ENCODE measurements at regions not wholly inside any gene's neighbourhood (a gene's known extent, or its start where the extent isn't known, plus 50 kb on each side); places are given as distances from the start of the nearest gene placed in this dataset.

DNA sequence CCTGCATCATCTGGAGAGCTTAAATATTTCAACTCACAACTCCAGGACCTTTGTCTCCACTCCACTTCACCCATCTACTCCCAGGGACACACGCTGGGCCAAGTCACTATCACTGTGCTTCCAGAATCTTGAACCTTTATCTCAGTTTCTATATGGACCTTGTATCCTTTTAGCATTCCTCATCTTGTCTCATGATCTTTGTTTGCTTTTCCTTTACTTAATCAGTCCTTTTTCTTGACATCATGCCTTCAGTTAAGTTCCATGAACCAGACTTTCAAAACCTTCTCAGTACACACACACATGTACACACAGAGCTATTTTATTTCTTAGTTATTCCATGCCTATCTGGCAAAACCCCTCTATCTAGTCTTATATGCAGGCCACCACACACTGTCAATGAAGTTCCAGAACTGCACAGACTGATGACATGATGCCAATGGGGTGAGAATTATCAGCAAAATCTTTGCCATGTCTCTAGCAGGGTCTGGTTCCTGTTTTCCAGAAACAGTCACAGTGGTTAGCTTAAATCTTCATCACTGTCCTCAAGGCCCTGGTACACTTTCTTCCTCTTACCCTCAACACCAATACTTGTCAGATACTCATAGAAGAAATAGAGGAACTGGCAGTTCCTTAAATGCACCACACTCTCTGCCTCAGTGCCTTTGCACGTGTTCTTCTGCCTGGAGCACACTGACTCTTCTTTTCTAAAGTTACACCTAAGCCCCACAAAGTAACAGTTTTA, 77.6 kb upstream of the STARD13 start:
- TF ChIP-seq EP300 (conservative IDR thresholded peaks at IDR 0.05; ENCODE audit: poor library complexity, severe bottlenecking) = no peak
- no peak for TF ChIP-seq EZH2 (IDR thresholded peaks at IDR 0.05; ENCODE audit: borderline replicate concordance, insufficient read depth, low read length, poor library complexity, severe bottlenecking)
- no peak for TF ChIP-seq RAD21 (conservative IDR thresholded peaks at IDR 0.05)
- TF ChIP-seq TAF1 (IDR thresholded peaks at IDR 0.05; ENCODE audit: low read depth) = no peak
- TF ChIP-seq SMC3 (conservative IDR thresholded peaks at IDR 0.05; ENCODE audit: poor library complexity) = no peak
- TF ChIP-seq, protein P1, sequence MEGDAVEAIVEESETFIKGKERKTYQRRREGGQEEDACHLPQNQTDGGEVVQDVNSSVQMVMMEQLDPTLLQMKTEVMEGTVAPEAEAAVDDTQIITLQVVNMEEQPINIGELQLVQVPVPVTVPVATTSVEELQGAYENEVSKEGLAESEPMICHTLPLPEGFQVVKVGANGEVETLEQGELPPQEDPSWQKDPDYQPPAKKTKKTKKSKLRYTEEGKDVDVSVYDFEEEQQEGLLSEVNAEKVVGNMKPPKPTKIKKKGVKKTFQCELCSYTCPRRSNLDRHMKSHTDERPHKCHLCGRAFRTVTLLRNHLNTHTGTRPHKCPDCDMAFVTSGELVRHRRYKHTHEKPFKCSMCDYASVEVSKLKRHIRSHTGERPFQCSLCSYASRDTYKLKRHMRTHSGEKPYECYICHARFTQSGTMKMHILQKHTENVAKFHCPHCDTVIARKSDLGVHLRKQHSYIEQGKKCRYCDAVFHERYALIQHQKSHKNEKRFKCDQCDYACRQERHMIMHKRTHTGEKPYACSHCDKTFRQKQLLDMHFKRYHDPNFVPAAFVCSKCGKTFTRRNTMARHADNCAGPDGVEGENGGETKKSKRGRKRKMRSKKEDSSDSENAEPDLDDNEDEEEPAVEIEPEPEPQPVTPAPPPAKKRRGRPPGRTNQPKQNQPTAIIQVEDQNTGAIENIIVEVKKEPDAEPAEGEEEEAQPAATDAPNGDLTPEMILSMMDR (IDR thresholded peaks at IDR 0.05; ENCODE audit: poor library complexity, severe bottlenecking) = no peak
- TF ChIP-seq MXI1 (conservative IDR thresholded peaks at IDR 0.05; ENCODE audit: poor library complexity, severe bottlenecking) = no peak
- no peak for TF ChIP-seq POLR2AphosphoS5 (IDR thresholded peaks at IDR 0.05)
- TF ChIP-seq, protein P2, sequence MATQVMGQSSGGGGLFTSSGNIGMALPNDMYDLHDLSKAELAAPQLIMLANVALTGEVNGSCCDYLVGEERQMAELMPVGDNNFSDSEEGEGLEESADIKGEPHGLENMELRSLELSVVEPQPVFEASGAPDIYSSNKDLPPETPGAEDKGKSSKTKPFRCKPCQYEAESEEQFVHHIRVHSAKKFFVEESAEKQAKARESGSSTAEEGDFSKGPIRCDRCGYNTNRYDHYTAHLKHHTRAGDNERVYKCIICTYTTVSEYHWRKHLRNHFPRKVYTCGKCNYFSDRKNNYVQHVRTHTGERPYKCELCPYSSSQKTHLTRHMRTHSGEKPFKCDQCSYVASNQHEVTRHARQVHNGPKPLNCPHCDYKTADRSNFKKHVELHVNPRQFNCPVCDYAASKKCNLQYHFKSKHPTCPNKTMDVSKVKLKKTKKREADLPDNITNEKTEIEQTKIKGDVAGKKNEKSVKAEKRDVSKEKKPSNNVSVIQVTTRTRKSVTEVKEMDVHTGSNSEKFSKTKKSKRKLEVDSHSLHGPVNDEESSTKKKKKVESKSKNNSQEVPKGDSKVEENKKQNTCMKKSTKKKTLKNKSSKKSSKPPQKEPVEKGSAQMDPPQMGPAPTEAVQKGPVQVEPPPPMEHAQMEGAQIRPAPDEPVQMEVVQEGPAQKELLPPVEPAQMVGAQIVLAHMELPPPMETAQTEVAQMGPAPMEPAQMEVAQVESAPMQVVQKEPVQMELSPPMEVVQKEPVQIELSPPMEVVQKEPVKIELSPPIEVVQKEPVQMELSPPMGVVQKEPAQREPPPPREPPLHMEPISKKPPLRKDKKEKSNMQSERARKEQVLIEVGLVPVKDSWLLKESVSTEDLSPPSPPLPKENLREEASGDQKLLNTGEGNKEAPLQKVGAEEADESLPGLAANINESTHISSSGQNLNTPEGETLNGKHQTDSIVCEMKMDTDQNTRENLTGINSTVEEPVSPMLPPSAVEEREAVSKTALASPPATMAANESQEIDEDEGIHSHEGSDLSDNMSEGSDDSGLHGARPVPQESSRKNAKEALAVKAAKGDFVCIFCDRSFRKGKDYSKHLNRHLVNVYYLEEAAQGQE (IDR thresholded peaks at IDR 0.05; ENCODE audit: borderline replicate concordance) = no peak
- Histone ChIP-seq H3K36me3 (ENCODE audit: insufficient read depth, low read length) (no peaks in the 10 kb centered on the region), H3K9me2 (ENCODE audit: insufficient read depth, low read length) (no peaks in the 10 kb centered on the region), H2AFZ (ENCODE audit: low read depth, low read length) (no peak overlapping the region), H3K27me3 (ENCODE audit: insufficient read depth, low read depth, low read length) (no peaks in the 10 kb centered on the region), H3K79me2 (replicated peaks; ENCODE audit: insufficient read depth, low read length) (no peaks in the 10 kb centered on the region), H4K20me1 (ENCODE audit: insufficient read depth) (no peaks in the 10 kb centered on the region), H3K9ac (ENCODE audit: low read length) (no peak overlapping the region), H3F3A (ENCODE audit: insufficient read depth, low read length, poor library complexity, severe bottlenecking) (no peaks in the 10 kb centered on the region), H3K27ac (ENCODE audit: low read length) (no peak overlapping the region), H3K4me3 (ENCODE audit: low read length) (no peak overlapping the region), H3K4me2 (ENCODE audit: low read length) (no peak overlapping the region), H3K9me3 (ENCODE audit: low read length) (no peaks in the 10 kb centered on the region)

DNA sequence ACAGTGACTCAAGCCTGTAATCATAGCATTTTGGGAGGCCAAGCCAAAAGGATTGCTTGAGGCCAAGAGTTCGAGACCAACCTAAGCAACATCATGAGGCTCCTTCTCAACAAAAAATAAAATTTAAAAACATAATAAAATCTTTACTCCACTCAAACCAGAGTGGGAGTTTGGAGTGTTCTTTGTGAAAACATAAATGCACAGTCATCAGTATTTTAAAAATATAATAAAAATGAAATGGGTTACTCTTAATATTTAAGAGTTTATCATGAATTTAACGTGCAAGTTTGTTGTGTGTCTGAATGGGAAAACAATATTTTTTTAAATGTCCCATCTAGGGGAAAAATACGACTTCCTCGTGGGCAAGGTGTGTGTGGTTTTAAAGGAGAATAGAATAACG, 78.6 kb upstream of the STARD13 start:
- Histone ChIP-seq H4K20me1 (ENCODE audit: insufficient read depth) (no peaks in the 10 kb centered on the region), H3K4me2 (ENCODE audit: low read length) (no peak overlapping the region), H3K79me2 (replicated peaks; ENCODE audit: insufficient read depth, low read length) (no peaks in the 10 kb centered on the region), H3K27me3 (ENCODE audit: insufficient read depth, low read depth, low read length) (no peaks in the 10 kb centered on the region), H2AFZ (ENCODE audit: low read depth, low read length) (no peak overlapping the region), H3K27ac (ENCODE audit: low read length) (no peak overlapping the region), H3F3A (ENCODE audit: insufficient read depth, low read length, poor library complexity, severe bottlenecking) (no peaks in the 10 kb centered on the region), H3K9ac (ENCODE audit: low read length) (no peak overlapping the region), H3K4me3 (ENCODE audit: low read length) (no peak overlapping the region), H3K36me3 (ENCODE audit: insufficient read depth, low read length) (no peaks in the 10 kb centered on the region), H3K9me3 (ENCODE audit: low read length) (no peaks in the 10 kb centered on the region), H3K9me2 (ENCODE audit: insufficient read depth, low read length) (no peaks in the 10 kb centered on the region)
- TF ChIP-seq POLR2AphosphoS5 (IDR thresholded peaks at IDR 0.05) (no peak), RAD21 (conservative IDR thresholded peaks at IDR 0.05) (no peak), EP300 (conservative IDR thresholded peaks at IDR 0.05; ENCODE audit: poor library complexity, severe bottlenecking) (no peak), MXI1 (conservative IDR thresholded peaks at IDR 0.05; ENCODE audit: poor library complexity, severe bottlenecking) (no peak), SMC3 (conservative IDR thresholded peaks at IDR 0.05; ENCODE audit: poor library complexity) (no peak), EZH2 (IDR thresholded peaks at IDR 0.05; ENCODE audit: borderline replicate concordance, insufficient read depth, low read length, poor library complexity, severe bottlenecking) (no peak), TAF1 (IDR thresholded peaks at IDR 0.05; ENCODE audit: low read depth) (no peak)
- TF ChIP-seq, protein P2 (IDR thresholded peaks at IDR 0.05; ENCODE audit: borderline replicate concordance) = no peak
- TF ChIP-seq, protein P1 (IDR thresholded peaks at IDR 0.05; ENCODE audit: poor library complexity, severe bottlenecking) = no peak
